ENCODE measurements at regions not wholly inside any gene's neighbourhood (a gene's known extent, or its start where the extent isn't known, plus 50 kb on each side); places are given as distances from the start of the nearest gene placed in this dataset.
A peak's percentile ranks its signal among the peaks of the same experiment; 100 is the strongest.
"Not testable (repeated sequence)": the region's sequence is repeated elsewhere in the genome, so short reads cannot be mapped to it uniquely, and the experiment has no call there.

- H3K4me3 ChIP-seq (ENCODE audit: low read depth, low read length); H3K4me1 ChIP-seq (ENCODE audit: control insufficient read depth, insufficient read depth, low read length, unreplicated experiment); H3K36me3 ChIP-seq (ENCODE audit: insufficient read depth, low read length); H3K27me3 ChIP-seq (ENCODE audit: insufficient read depth, low read length); H3K27ac ChIP-seq (ENCODE audit: low read depth, low read length); H3K79me2 ChIP-seq (ENCODE audit: control insufficient read depth, insufficient read depth, low read length, unreplicated experiment): not testable (repeated sequence)
- H2AFZ ChIP-seq (ENCODE audit: low read length, unreplicated experiment) = peak overlapping the region; percentile 56
Observed at GRCh38 chr6:57708061-57708460, 390.6 kb downstream of the PRIM2 start.

DNA sequence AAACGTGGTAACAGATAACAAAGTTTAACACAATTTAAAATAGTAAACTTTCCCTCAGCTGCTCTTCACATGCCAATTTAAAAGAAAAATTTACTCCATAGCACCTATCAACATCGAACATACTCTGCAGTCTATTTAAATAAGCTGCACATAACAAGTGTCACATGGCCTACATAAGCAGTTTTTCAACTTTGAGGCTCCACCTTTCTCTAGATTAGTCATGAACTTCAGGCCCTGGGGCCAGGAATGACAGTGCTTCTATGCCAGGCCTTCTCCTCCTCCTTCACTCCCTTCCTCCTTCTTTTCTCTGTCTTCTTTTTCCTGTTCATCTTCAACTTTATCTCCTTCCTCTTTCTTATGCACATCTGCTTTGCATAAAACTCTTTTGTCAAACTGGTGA lies 405.1 kb downstream of the PRIM2 start:
- H3K4me3 ChIP-seq (ENCODE audit: low read depth, low read length); H3K36me3 ChIP-seq (ENCODE audit: insufficient read depth, low read length); H2AFZ ChIP-seq (ENCODE audit: low read length, unreplicated experiment); H3K27ac ChIP-seq (ENCODE audit: low read depth, low read length); H3K27me3 ChIP-seq (ENCODE audit: insufficient read depth, low read length); H3K4me1 ChIP-seq (ENCODE audit: control insufficient read depth, insufficient read depth, low read length, unreplicated experiment); H3K79me2 ChIP-seq (ENCODE audit: control insufficient read depth, insufficient read depth, low read length, unreplicated experiment): not testable (repeated sequence)

DNA sequence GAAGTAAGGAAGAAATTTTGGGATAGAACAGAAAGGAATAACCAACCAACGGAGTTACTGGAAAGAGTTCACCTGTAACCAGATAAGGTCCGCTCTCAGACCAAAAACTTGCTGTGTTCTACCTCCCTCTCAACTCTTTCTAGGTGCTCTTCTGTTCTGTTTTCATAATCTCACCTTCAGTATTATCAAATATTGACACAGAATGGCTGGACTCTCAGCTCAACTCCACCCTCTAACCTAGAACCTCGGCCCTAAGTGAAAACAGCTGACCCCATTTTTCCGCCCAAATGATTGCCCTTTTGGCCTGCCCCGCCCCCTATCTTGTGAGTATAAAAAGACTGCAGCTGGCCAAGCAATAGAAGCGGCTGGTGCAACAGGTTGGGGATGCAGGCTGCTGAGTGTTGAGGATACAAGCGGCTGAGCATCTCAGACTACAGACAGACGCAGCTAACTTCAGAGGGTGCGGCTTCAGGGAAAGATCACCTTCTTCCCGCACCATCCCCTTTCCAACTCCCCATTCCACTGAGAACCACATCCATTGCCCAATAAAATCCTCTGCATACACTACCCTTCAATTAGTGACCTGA lies 406.5 kb downstream of the PRIM2 start:
- H3K27me3 ChIP-seq (ENCODE audit: insufficient read depth, low read length); H3K79me2 ChIP-seq (ENCODE audit: control insufficient read depth, insufficient read depth, low read length, unreplicated experiment); H3K36me3 ChIP-seq (ENCODE audit: insufficient read depth, low read length); H3K4me3 ChIP-seq (ENCODE audit: low read depth, low read length); H3K4me1 ChIP-seq (ENCODE audit: control insufficient read depth, insufficient read depth, low read length, unreplicated experiment); H3K27ac ChIP-seq (ENCODE audit: low read depth, low read length); H2AFZ ChIP-seq (ENCODE audit: low read length, unreplicated experiment): not testable (repeated sequence)

DNA sequence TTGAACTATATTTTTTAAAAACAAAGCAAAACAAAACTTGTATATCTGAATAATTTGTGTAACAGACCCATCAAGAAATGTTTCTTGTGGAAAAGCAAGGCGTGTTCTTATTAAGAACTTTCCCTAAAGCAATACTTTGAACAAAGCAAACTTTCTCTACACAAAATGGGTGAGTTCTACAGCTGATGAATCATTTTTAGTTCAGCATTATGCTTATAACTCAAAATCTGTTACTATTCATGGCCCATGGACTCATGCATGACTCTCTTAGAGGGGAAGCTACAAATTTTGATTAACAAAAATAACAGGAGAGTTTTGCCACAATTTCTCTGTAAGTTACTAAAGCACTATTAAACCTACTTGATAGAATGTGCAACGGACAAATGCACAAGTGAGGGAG lies 412.0 kb downstream of the PRIM2 start:
- not testable (repeated sequence) for H3K36me3 ChIP-seq (ENCODE audit: insufficient read depth, low read length); H3K27ac ChIP-seq (ENCODE audit: low read depth, low read length); H3K4me3 ChIP-seq (ENCODE audit: low read depth, low read length); H3K79me2 ChIP-seq (ENCODE audit: control insufficient read depth, insufficient read depth, low read length, unreplicated experiment); H2AFZ ChIP-seq (ENCODE audit: low read length, unreplicated experiment); H3K4me1 ChIP-seq (ENCODE audit: control insufficient read depth, insufficient read depth, low read length, unreplicated experiment); H3K27me3 ChIP-seq (ENCODE audit: insufficient read depth, low read length)

DNA sequence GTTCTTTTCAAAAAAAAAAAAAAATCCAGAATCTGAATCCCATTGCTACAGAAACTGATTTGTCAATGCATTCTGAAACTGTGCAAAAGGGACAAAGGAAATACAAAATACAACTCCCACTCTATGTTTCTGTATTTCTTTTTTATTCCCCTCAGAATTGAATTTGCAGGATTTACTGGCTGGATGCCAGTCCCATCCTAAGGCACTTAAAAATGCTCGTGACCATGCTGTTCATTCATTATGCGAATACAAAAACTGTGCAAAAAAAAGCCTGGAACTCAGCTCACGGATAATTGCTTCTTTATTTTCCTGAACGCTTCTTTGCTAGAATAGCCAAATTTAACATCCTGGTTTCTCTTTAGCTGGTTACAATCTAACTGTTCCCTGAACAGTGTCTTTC lies 413.3 kb downstream of the PRIM2 start:
- H3K79me2 ChIP-seq (ENCODE audit: control insufficient read depth, insufficient read depth, low read length, unreplicated experiment); H2AFZ ChIP-seq (ENCODE audit: low read length, unreplicated experiment); H3K4me3 ChIP-seq (ENCODE audit: low read depth, low read length); H3K36me3 ChIP-seq (ENCODE audit: insufficient read depth, low read length); H3K4me1 ChIP-seq (ENCODE audit: control insufficient read depth, insufficient read depth, low read length, unreplicated experiment); H3K27ac ChIP-seq (ENCODE audit: low read depth, low read length); H3K27me3 ChIP-seq (ENCODE audit: insufficient read depth, low read length): not testable (repeated sequence)

- not testable (repeated sequence) for H3K4me1 ChIP-seq (ENCODE audit: control insufficient read depth, insufficient read depth, low read length, unreplicated experiment); H3K27me3 ChIP-seq (ENCODE audit: insufficient read depth, low read length); H3K36me3 ChIP-seq (ENCODE audit: insufficient read depth, low read length); H2AFZ ChIP-seq (ENCODE audit: low read length, unreplicated experiment); H3K4me3 ChIP-seq (ENCODE audit: low read depth, low read length); H3K27ac ChIP-seq (ENCODE audit: low read depth, low read length); H3K79me2 ChIP-seq (ENCODE audit: control insufficient read depth, insufficient read depth, low read length, unreplicated experiment)
Observed at GRCh38 chr6:57747716-57748115, 430.3 kb downstream of the PRIM2 start.

- not testable (repeated sequence) for H3K36me3 ChIP-seq (ENCODE audit: insufficient read depth, low read length); H3K27me3 ChIP-seq (ENCODE audit: insufficient read depth, low read length); H3K79me2 ChIP-seq (ENCODE audit: control insufficient read depth, insufficient read depth, low read length, unreplicated experiment)
Observed at GRCh38 chr6:57759850-57760249, 442.4 kb downstream of the PRIM2 start.

DNA sequence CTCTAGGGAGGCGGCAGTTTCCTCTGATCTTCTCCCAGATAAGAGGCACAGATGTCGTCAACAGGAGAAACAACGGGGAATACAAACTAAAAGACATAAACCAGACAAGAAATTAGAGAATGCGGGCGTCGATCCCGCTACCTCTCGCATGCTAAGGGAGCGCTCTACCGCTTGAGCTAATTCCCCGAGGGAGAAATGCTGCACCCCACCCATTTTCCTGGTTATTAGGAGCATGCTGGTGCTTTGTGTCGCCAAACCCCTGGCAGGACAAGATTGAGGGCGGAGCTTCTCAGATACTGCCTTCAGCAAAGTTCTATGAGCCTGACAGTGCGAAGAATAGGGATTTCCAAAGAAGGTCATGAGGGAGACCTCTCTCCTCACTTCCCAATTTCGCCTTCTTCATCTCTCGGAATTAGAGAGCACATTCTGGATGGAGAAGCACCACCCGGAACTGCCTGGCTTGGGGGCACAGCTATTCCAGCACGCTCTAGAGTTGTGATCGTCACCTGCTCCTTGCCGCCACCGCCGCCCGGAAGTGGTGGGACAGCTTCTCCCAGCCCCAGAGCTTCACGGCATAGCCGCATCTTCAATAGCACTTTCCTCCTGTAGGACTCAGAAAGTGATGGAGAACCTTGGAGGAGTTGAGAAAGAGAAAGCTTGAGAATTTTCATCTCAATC lies 475.4 kb downstream of the PRIM2 start:
- not testable (repeated sequence) for H3K27ac ChIP-seq (ENCODE audit: low read depth, low read length); H3K36me3 ChIP-seq (ENCODE audit: insufficient read depth, low read length); H3K4me1 ChIP-seq (ENCODE audit: control insufficient read depth, insufficient read depth, low read length, unreplicated experiment); H3K79me2 ChIP-seq (ENCODE audit: control insufficient read depth, insufficient read depth, low read length, unreplicated experiment); H2AFZ ChIP-seq (ENCODE audit: low read length, unreplicated experiment)
- H3K27me3 ChIP-seq (ENCODE audit: insufficient read depth, low read length) = peaks cover 46% of the 10 kb centered on the region
- H3K4me3 ChIP-seq (ENCODE audit: low read depth, low read length) = peak overlapping the region; percentile 49; the same call in 1 of the 2 replicates

More at GRCh38 chr6:57759850-57760249, 442.4 kb downstream of the PRIM2 start:
- not testable (repeated sequence) for H3K4me1 ChIP-seq (ENCODE audit: control insufficient read depth, insufficient read depth, low read length, unreplicated experiment); H3K27ac ChIP-seq (ENCODE audit: low read depth, low read length); H2AFZ ChIP-seq (ENCODE audit: low read length, unreplicated experiment); H3K4me3 ChIP-seq (ENCODE audit: low read depth, low read length)

DNA sequence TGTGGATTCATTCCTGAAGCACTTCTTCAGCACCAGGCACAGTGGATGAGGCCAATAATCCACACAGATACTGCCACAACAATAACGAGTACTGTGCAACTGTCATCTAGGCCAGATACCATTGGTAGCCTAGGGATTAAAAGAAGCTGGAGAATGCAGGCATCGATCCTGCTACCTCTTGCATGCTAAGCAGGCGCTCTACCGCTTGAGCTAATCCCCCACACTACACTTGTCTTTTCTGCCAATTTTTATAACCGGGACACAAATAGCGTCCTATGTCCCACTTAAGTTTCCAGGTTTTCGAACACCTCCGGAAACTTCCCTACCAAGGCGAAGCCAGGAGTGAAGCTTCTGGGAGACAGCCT lies 475.9 kb downstream of the PRIM2 start:
- not testable (repeated sequence) for H3K27ac ChIP-seq (ENCODE audit: low read depth, low read length); H3K36me3 ChIP-seq (ENCODE audit: insufficient read depth, low read length); H3K4me1 ChIP-seq (ENCODE audit: control insufficient read depth, insufficient read depth, low read length, unreplicated experiment); H3K79me2 ChIP-seq (ENCODE audit: control insufficient read depth, insufficient read depth, low read length, unreplicated experiment); H2AFZ ChIP-seq (ENCODE audit: low read length, unreplicated experiment)
- H3K27me3 ChIP-seq (ENCODE audit: insufficient read depth, low read length) = peaks cover 46% of the 10 kb centered on the region
- H3K4me3 ChIP-seq (ENCODE audit: low read depth, low read length) = 0 out of 2 replicates have a peak overlapping the region, but pooled peaks have one; percentile 49

- H2AFZ ChIP-seq (ENCODE audit: low read length, unreplicated experiment); H3K4me1 ChIP-seq (ENCODE audit: control insufficient read depth, insufficient read depth, low read length, unreplicated experiment); H3K27ac ChIP-seq (ENCODE audit: low read depth, low read length); H3K79me2 ChIP-seq (ENCODE audit: control insufficient read depth, insufficient read depth, low read length, unreplicated experiment); H3K36me3 ChIP-seq (ENCODE audit: insufficient read depth, low read length): not testable (repeated sequence)
- H3K4me3 ChIP-seq (ENCODE audit: low read depth, low read length) = peak overlapping the region; percentile 83
- H3K27me3 ChIP-seq (ENCODE audit: insufficient read depth, low read length) = peaks cover 18% of the 10 kb centered on the region
Observed at GRCh38 chr6:57799703-57800479, 482.5 kb downstream of the PRIM2 start.

DNA sequence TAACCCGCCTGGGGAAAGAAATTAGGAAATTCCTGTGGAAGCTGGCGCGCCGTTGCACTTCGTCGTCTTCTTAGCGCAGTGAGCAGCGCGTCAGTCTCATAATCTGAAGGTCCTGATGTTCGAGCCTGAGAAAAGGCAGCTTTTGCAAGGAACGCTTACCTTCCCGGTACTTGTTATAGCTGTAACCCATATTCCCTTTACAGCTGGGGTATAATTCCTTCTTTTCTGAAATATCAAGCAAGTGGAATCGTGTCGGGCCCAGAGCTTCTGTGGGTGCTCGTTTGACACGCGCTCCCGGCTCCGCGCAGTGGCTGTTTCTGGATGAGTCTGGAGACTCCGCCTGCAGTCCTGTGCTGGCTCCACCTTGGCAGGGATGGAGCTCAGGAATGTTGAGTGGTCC lies 491.2 kb downstream of the PRIM2 start:
- not testable (repeated sequence) for H2AFZ ChIP-seq (ENCODE audit: low read length, unreplicated experiment); H3K36me3 ChIP-seq (ENCODE audit: insufficient read depth, low read length); H3K4me3 ChIP-seq (ENCODE audit: low read depth, low read length); H3K79me2 ChIP-seq (ENCODE audit: control insufficient read depth, insufficient read depth, low read length, unreplicated experiment); H3K27ac ChIP-seq (ENCODE audit: low read depth, low read length); H3K4me1 ChIP-seq (ENCODE audit: control insufficient read depth, insufficient read depth, low read length, unreplicated experiment)
- peaks cover 34% of the 10 kb centered on the region for H3K27me3 ChIP-seq (ENCODE audit: insufficient read depth, low read length)
